ENCODE measurements at regions not wholly inside any gene's neighbourhood (a gene's known extent, or its start where the extent isn't known, plus 50 kb on each side); places are given as distances from the start of the nearest gene placed in this dataset.

- no peak overlapping the region for H3K4me3 ChIP-seq (replicated peaks; ENCODE audit: low read depth, low read length)
- no peak for TF ChIP-seq CTCF (IDR thresholded peaks at IDR 0.05; ENCODE audit: low read depth, low read length, missing control alignments)
- no peak for DNase-seq (ENCODE audit: extremely low read depth, low read depth)
These were observed 106.6 kb upstream of the DAP start for GRCh38 chr5:10867389-10868303.

- peak; percentile 35 for TF ChIP-seq CTCF (IDR thresholded peaks at IDR 0.05; ENCODE audit: low read depth, low read length, missing control alignments)
- no peak overlapping the region for H3K4me3 ChIP-seq (replicated peaks; ENCODE audit: low read depth, low read length)
- no peak for DNase-seq (ENCODE audit: extremely low read depth, low read depth)
These were observed 105.9 kb upstream of the DAP start for GRCh38 chr5:10866913-10867312.

- DNase-seq (ENCODE audit: extremely low read depth, low read depth): no peak
- peak; percentile 92 for TF ChIP-seq CTCF (IDR thresholded peaks at IDR 0.05; ENCODE audit: low read depth, low read length, missing control alignments)
- no peak overlapping the region for H3K4me3 ChIP-seq (replicated peaks; ENCODE audit: low read depth, low read length)
These were observed 102.8 kb upstream of the DAP start for GRCh38 chr5:10863763-10864383.

- no peak for TF ChIP-seq CTCF (IDR thresholded peaks at IDR 0.05; ENCODE audit: low read depth, low read length, missing control alignments)
- DNase-seq (ENCODE audit: extremely low read depth, low read depth): no peak
- no peak overlapping the region for H3K4me3 ChIP-seq (replicated peaks; ENCODE audit: low read depth, low read length)
These were observed 101.1 kb upstream of the DAP start for GRCh38 chr5:10862085-10862484.

GRCh38 chr5:10861423-10861790 lies 100.4 kb upstream of the DAP start:
- no peak for TF ChIP-seq CTCF (IDR thresholded peaks at IDR 0.05; ENCODE audit: low read depth, low read length, missing control alignments)
- H3K4me3 ChIP-seq (replicated peaks; ENCODE audit: low read depth, low read length): no peak overlapping the region
- no peak for DNase-seq (ENCODE audit: extremely low read depth, low read depth)

- DNase-seq (ENCODE audit: extremely low read depth, low read depth): no peak
- H3K4me3 ChIP-seq (replicated peaks; ENCODE audit: low read depth, low read length): no peak overlapping the region
- no peak for TF ChIP-seq CTCF (IDR thresholded peaks at IDR 0.05; ENCODE audit: low read depth, low read length, missing control alignments)
These were observed 99.8 kb upstream of the DAP start for GRCh38 chr5:10860645-10861422.
